Liver (tissue), 3 donors: ENCODE measurements at regions not wholly inside any gene's neighbourhood (a gene's known extent, or its start where the extent isn't known, plus 50 kb on each side); places are given as distances from the start of the nearest gene placed in this dataset.

Source experiments
- RXRA ChIP-seq, 2 donors: IDR thresholded peaks; 2 replicates each; pipeline ENCODE4 v1.6.1; 2017 to 2018; ENCODE audit warnings: antibody characterized with exemption in 2 of 2, mild to moderate bottlenecking in 1 of 2
- TF ChIP-seq, protein P1 (sequence below): fragments of 150-350 bp; IDR thresholded peaks from 2 replicates; pipeline ENCODE4 v1.5.1; 2017; ENCODE audit warnings: improper control_type of control experiment, low read depth, low read length; ENCODE audit not compliant: missing input control
- TF ChIP-seq, protein P2 (sequence below): IDR thresholded peaks from 2 replicates; pipeline ENCODE4 v1.6.1; 2016; ENCODE audit warnings: antibody characterized with exemption
- donor health status: healthy.
- donor health status: healthy.

DNA sequence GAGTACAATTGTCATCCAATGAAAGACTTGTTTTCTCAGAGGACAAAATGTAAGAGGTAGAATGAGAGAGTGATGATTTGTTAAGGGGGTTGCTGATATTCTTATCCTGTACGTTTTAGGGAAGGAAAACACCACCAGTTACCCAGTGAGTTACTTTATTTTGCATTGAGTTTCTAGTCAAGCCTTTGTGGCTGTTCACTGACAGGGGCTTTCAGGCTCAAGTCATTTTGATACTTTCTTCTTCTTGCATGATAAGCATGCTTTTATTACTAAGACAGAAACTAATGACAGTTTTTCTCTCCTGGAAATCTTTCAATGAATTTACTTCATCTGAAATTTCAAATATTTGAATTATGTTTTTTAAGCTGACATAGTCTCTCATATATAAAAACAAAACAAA lies 710.2 kb upstream of the POM121L12 start:
- TF ChIP-seq, protein P1, sequence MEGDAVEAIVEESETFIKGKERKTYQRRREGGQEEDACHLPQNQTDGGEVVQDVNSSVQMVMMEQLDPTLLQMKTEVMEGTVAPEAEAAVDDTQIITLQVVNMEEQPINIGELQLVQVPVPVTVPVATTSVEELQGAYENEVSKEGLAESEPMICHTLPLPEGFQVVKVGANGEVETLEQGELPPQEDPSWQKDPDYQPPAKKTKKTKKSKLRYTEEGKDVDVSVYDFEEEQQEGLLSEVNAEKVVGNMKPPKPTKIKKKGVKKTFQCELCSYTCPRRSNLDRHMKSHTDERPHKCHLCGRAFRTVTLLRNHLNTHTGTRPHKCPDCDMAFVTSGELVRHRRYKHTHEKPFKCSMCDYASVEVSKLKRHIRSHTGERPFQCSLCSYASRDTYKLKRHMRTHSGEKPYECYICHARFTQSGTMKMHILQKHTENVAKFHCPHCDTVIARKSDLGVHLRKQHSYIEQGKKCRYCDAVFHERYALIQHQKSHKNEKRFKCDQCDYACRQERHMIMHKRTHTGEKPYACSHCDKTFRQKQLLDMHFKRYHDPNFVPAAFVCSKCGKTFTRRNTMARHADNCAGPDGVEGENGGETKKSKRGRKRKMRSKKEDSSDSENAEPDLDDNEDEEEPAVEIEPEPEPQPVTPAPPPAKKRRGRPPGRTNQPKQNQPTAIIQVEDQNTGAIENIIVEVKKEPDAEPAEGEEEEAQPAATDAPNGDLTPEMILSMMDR, result no peak
- no peak for TF ChIP-seq RXRA (IDR thresholded peaks at IDR 0.05)
- TF ChIP-seq, protein P2, sequence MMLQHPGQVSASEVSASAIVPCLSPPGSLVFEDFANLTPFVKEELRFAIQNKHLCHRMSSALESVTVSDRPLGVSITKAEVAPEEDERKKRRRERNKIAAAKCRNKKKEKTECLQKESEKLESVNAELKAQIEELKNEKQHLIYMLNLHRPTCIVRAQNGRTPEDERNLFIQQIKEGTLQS, result no peak
